B cell (primary cell): ENCODE measurements at regions not wholly inside any gene's neighbourhood (a gene's known extent, or its start where the extent isn't known, plus 50 kb on each side); places are given as distances from the start of the nearest gene placed in this dataset.

Source experiments
- ATAC-seq: fragments of 200-7000 bp; cut with Tn5 transposase; one replicate; pipeline ENCODE4 v1.10.0; 2021; ENCODE audit warnings: low read depth, mild to moderate bottlenecking, moderate number of reproducible peaks, moderate library complexity
- CTCF ChIA-PET: fragments of 350-600 bp; sonication (Branson Sonifier 250); formaldehyde crosslinking; loops from one replicate; lab custom pipeline; 2021; ENCODE audit warnings: antibody characterized with exemption, inconsistent platforms; lab: Charles Lee
- POLR2A ChIA-PET: fragments of 350-600 bp; sonication (Branson Sonifier 250); formaldehyde crosslinking; loops from one replicate; lab custom pipeline; 2021; ENCODE audit warnings: antibody characterized with exemption; lab: Charles Lee
- DNase-seq: peaks from one replicate; pipeline ENCODE4 v3.0.0; 2013
- H2AFZ ChIP-seq: 2 replicates; pipeline ENCODE4 v1.6.1; 2012; ENCODE audit warnings: mild to moderate bottlenecking, low read depth, low read length; ENCODE audit not compliant: insufficient read depth, poor library complexity, severe bottlenecking
- H3K27ac ChIP-seq, 2 donors: 1 replicate in 1 of 2; 2 replicates in 1 of 2; pipeline ENCODE4 v1.5.1; 2012 to 2013; ENCODE audit warnings: low read length in 2 of 2, mild to moderate bottlenecking in 2 of 2, moderate library complexity in 1 of 2
- H3K27me3 ChIP-seq, 4 experiments: fragments of 200-600 bp in 1 of 4; sonication (generic) in 1 of 4; replicated peaks in 1 of 4; 1 replicate in 2 of 4; 2 replicates in 2 of 4; pipeline versions ENCODE4 v1.6.1 to v1.7.0; 2013 to 2016; ENCODE audit warnings: low read length in 3 of 4, mild to moderate bottlenecking in 2 of 4, mixed read lengths in 1 of 4, moderate library complexity in 1 of 4; ENCODE audit not compliant: insufficient read depth in 4 of 4, control insufficient read depth in 3 of 4; ENCODE audit errors: control extremely low read depth in 1 of 4
- H3K36me3 ChIP-seq, 2 experiments: replicated peaks in 1 of 2; 1 replicate in 1 of 2; 2 replicates in 1 of 2; pipeline versions ENCODE4 v1.6.1 to v1.7.1; 2013; ENCODE audit warnings: low read length in 1 of 2; ENCODE audit not compliant: insufficient read depth in 2 of 2, control insufficient read depth in 1 of 2; ENCODE audit errors: control extremely low read depth in 1 of 2, extremely low read depth in 1 of 2
- H3K4me1 ChIP-seq, 2 donors: fragments of 200-600 bp in 1 of 2; sonication (generic) in 1 of 2; 1 replicate in 1 of 2; 2 replicates in 1 of 2; pipeline versions ENCODE4 v1.5.1 to v1.6.1; 2013 to 2017; ENCODE audit warnings: low read length in 2 of 2; ENCODE audit not compliant: control insufficient read depth in 2 of 2, insufficient read depth in 2 of 2
- H3K4me2 ChIP-seq: replicated peaks from 2 replicates; pipeline ENCODE3; 2012; ENCODE audit warnings: mild to moderate bottlenecking, low read depth, low read length; ENCODE audit not compliant: poor library complexity, severe bottlenecking
- H3K4me3 ChIP-seq, 5 experiments: fragments of 200-600 bp in 1 of 5; sonication (generic) in 1 of 5; 1 replicate in 3 of 5; 2 replicates in 2 of 5; pipeline versions ENCODE4 v1.5.1 to v1.7.0; 2011 to 2016; ENCODE audit warnings: low read length in 4 of 5, mild to moderate bottlenecking in 4 of 5, low read depth in 2 of 5, control low read depth in 1 of 5, moderate library complexity in 1 of 5; ENCODE audit not compliant: insufficient read depth in 1 of 5; ENCODE audit errors: control extremely low read depth in 1 of 5, extremely low read depth in 1 of 5
- H3K79me2 ChIP-seq: fragments of 200-600 bp; sonication (generic); one replicate; pipeline ENCODE4 v1.6.0; 2016; ENCODE audit warnings: low read length; ENCODE audit not compliant: control insufficient read depth, insufficient read depth
- H3K9ac ChIP-seq: fragments of 200-600 bp; sonication (generic); 2 replicates; pipeline ENCODE4 v1.6.1; 2017; ENCODE audit warnings: mild to moderate bottlenecking, low read length, moderate library complexity
- H3K9me3 ChIP-seq, 3 donors: one replicate each; pipeline versions ENCODE4 v1.6.1 to v1.7.1; 2013; ENCODE audit warnings: low read length in 2 of 3; ENCODE audit not compliant: control insufficient read depth in 2 of 3, insufficient read depth in 1 of 3; ENCODE audit errors: control extremely low read depth in 1 of 3
- H4K20me1 ChIP-seq: 2 replicates; pipeline ENCODE4 v1.6.0; 2012; ENCODE audit warnings: mild to moderate bottlenecking, low read length; ENCODE audit not compliant: insufficient read depth, control insufficient read depth, poor library complexity, severe bottlenecking
- H3K27ac Mint-ChIP-seq: one replicate; pipeline ENCODE4 v1.8.0; 2021; ENCODE audit warnings: mixed read lengths
- H3K27me3 Mint-ChIP-seq: one replicate; pipeline ENCODE4 v1.8.0; 2021; ENCODE audit warnings: mixed read lengths
- H3K4me1 Mint-ChIP-seq: one replicate; pipeline ENCODE4 v1.8.0; 2021; ENCODE audit warnings: mixed read lengths
- H3K4me3 Mint-ChIP-seq: one replicate; pipeline ENCODE4 v1.8.0; 2021; ENCODE audit warnings: mixed read lengths
- H3K9me3 Mint-ChIP-seq: one replicate; pipeline ENCODE4 v1.8.0; 2022; ENCODE audit warnings: mixed read lengths; ENCODE audit not compliant: insufficient read depth
- EZH2 ChIP-seq: IDR thresholded peaks from 2 replicates; pipeline ENCODE4 v1.6.1; 2012; ENCODE audit warnings: borderline replicate concordance, low read depth, mild to moderate bottlenecking, moderate library complexity, low read length; ENCODE audit not compliant: insufficient read depth, poor library complexity, severe bottlenecking
- WGBS: methylation state at CpG from one replicate; pipeline ENCODE4 v1.1.5; 2013; ENCODE audit warnings: missing lambda C conversion rate; ENCODE audit not compliant: insufficient coverage; 5-methylcytosine and 5-hydroxymethylcytosine counted together
- intact Hi-C: fragments of 100-400 bp; cut with micrococcal nuclease; formaldehyde crosslinking; loops from one replicate; pipeline ENCODE4 v1.10.0; 2022
- TF ChIP-seq, protein P1 (sequence below): fragments of 200-600 bp; IDR thresholded peaks from one replicate; pipeline ENCODE4 v1.8.0; 2022; ENCODE audit warnings: antibody characterized with exemption, mild to moderate bottlenecking

- Mint-ChIP-seq H3K9me3 (no peaks in the 10 kb centered on the region), H3K27me3 (no peaks in the 10 kb centered on the region), H3K4me1 (no peaks in the 10 kb centered on the region), H3K27ac (no peak overlapping the region), H3K4me3 (no peak overlapping the region)
- no peaks in the 10 kb centered on the region for H3K79me2 ChIP-seq
- ATAC-seq (no peak), DNase-seq (no peak)
- no peak overlapping the region for H3K27ac ChIP-seq
- H3K4me2 ChIP-seq, result no peak overlapping the region
- no peaks in the 10 kb centered on the region for H3K4me1 ChIP-seq
- no peak for TF ChIP-seq EZH2
- TF ChIP-seq, protein P1, sequence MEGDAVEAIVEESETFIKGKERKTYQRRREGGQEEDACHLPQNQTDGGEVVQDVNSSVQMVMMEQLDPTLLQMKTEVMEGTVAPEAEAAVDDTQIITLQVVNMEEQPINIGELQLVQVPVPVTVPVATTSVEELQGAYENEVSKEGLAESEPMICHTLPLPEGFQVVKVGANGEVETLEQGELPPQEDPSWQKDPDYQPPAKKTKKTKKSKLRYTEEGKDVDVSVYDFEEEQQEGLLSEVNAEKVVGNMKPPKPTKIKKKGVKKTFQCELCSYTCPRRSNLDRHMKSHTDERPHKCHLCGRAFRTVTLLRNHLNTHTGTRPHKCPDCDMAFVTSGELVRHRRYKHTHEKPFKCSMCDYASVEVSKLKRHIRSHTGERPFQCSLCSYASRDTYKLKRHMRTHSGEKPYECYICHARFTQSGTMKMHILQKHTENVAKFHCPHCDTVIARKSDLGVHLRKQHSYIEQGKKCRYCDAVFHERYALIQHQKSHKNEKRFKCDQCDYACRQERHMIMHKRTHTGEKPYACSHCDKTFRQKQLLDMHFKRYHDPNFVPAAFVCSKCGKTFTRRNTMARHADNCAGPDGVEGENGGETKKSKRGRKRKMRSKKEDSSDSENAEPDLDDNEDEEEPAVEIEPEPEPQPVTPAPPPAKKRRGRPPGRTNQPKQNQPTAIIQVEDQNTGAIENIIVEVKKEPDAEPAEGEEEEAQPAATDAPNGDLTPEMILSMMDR, result no peak
- H3K9ac ChIP-seq, result no peak overlapping the region
- CTCF ChIA-PET, result no interaction called here
- no peaks in the 10 kb centered on the region for H3K27me3 ChIP-seq
- H3K36me3 ChIP-seq, result no peaks in the 10 kb centered on the region
- H2AFZ ChIP-seq, result no peak overlapping the region
- peaks cover 0 to 4% (median 0%) of the 10 kb centered on the region in 3 donors for H3K9me3 ChIP-seq
- H3K4me3 ChIP-seq, result no peak overlapping the region
- POLR2A ChIA-PET, result no interaction called here
- H4K20me1 ChIP-seq, result no peaks in the 10 kb centered on the region
- intact Hi-C loops, result no loop called here
- WGBS, result no CpG with 5 or more reads among the region's 6 CpGs
Measured at GRCh38 chr15:95176794-95177577, 945.6 kb downstream of the MCTP2 start.

DNA sequence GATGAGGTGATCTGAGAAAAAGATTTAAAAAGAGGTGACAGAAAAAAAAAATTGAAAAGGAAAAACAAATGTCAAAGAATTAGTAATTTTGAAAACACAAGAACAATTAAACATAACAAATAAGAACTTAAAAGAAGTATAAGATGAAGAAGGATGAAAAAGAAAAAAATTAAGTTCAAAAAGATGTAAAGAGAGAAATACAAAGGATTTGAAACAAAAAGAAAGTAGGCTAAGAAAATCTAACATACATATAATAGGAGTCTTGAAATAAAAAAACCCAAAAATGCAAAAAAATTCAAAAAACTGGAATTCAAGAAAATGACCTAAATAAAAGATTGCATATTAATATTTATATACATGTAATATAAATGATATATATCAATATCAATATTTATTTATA is 949.2 kb downstream of the MCTP2 start:
- no peak overlapping the region for H2AFZ ChIP-seq
- no peaks in the 10 kb centered on the region for H3K27me3 ChIP-seq
- no peaks in the 10 kb centered on the region for H3K9me3 Mint-ChIP-seq
- DNase-seq, result no peak
- no peak overlapping the region for H3K4me3 ChIP-seq
- H3K79me2 ChIP-seq, result no peaks in the 10 kb centered on the region
- H3K27ac Mint-ChIP-seq, result no peak overlapping the region
- ChIA-PET CTCF (no interaction called here), POLR2A (no interaction called here)
- H3K4me1 ChIP-seq, result no peaks in the 10 kb centered on the region
- H3K4me3 Mint-ChIP-seq, result no peak overlapping the region
- H3K9me3 ChIP-seq, result peaks cover 0 to 8% (median 1%) of the 10 kb centered on the region in 3 donors
- H3K4me2 ChIP-seq, result no peak overlapping the region
- TF ChIP-seq EZH2, result no peak
- TF ChIP-seq, protein P1, result no peak
- no peak overlapping the region for H3K27ac ChIP-seq
- no peak overlapping the region for H3K9ac ChIP-seq
- no peaks in the 10 kb centered on the region for H3K27me3 Mint-ChIP-seq
- H4K20me1 ChIP-seq, result no peaks in the 10 kb centered on the region
- H3K4me1 Mint-ChIP-seq, result no peaks in the 10 kb centered on the region
- no peak for ATAC-seq
- intact Hi-C loops, result no loop called here
- H3K36me3 ChIP-seq, result no peaks in the 10 kb centered on the region
